ENCODE measurements at regions not wholly inside any gene's neighbourhood (a gene's known extent, or its start where the extent isn't known, plus 50 kb on each side); places are given as distances from the start of the nearest gene placed in this dataset.

DNA sequence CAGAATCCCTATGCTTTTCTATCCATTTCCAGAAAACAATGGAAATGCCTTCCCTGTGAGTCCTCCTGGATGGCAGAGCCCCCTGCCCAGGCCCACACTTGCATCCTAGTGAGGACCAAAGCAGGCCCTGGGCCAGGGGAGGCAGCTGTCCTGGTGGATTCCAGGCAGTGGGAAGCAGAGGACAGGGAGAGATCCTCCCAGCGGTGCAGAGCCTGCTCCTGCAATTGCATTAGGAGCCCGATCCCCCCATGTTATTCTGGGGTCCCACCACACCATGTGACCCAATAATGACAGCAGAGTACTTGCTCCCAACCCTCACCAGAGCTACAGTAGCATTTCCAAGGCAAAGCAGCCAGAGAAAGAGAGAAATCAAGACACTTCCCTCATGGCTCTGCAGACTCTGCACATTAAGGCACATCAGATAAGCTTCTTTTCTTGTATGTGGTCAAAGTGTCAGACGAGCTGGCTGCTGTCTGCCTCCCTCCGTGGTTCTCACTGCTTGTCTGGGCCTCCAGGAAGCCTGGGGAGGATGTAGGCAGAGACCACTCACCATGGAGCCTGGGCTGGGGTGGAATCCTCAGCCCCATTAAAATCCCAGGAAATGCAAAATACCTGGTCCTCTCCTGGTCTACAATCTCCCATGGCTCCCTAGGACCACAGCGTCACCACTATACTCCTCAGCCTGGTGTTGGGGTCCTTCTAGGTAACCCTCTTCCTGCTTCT, 54.9 kb upstream of the RUNX3 start:
- H4K20me1 ChIP-seq (ENCODE audit: control insufficient read depth, insufficient read depth, low read depth, low read length): no peaks in the 10 kb centered on the region
- TF ChIP-seq, protein P1, sequence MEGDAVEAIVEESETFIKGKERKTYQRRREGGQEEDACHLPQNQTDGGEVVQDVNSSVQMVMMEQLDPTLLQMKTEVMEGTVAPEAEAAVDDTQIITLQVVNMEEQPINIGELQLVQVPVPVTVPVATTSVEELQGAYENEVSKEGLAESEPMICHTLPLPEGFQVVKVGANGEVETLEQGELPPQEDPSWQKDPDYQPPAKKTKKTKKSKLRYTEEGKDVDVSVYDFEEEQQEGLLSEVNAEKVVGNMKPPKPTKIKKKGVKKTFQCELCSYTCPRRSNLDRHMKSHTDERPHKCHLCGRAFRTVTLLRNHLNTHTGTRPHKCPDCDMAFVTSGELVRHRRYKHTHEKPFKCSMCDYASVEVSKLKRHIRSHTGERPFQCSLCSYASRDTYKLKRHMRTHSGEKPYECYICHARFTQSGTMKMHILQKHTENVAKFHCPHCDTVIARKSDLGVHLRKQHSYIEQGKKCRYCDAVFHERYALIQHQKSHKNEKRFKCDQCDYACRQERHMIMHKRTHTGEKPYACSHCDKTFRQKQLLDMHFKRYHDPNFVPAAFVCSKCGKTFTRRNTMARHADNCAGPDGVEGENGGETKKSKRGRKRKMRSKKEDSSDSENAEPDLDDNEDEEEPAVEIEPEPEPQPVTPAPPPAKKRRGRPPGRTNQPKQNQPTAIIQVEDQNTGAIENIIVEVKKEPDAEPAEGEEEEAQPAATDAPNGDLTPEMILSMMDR (IDR thresholded peaks at IDR 0.05; ENCODE audit: low read depth, low read length, poor library complexity, severe bottlenecking): no peak
- no peak for TF ChIP-seq EZH2phosphoT487 (IDR thresholded peaks at IDR 0.05; ENCODE audit: borderline replicate concordance, low read length)
- H3F3A ChIP-seq (ENCODE audit: control insufficient read depth, insufficient read depth): no peaks in the 10 kb centered on the region
- H3K4me3 ChIP-seq (ENCODE audit: low read length): no peak overlapping the region
- H3K27me3 ChIP-seq (ENCODE audit: control insufficient read depth, low read length): peaks cover 5% of the 10 kb centered on the region; the same call in 1 of the 2 replicates
- H3K9me3 ChIP-seq (ENCODE audit: control insufficient read depth, insufficient read depth, low read length): no peaks in the 10 kb centered on the region
- no peaks in the 10 kb centered on the region for H3K36me3 ChIP-seq (ENCODE audit: control insufficient read depth, low read length)
- H3K4me1 ChIP-seq (ENCODE audit: control insufficient read depth, low read length): peaks cover 6% of the 10 kb centered on the region
- no peak overlapping the region for H3K27ac ChIP-seq (ENCODE audit: low read depth, low read length)
- H3K4me2 ChIP-seq (ENCODE audit: low read length): no peak overlapping the region
- no peaks in the 10 kb centered on the region for H3K9me2 ChIP-seq (replicated peaks; ENCODE audit: control insufficient read depth, low read length)
- H3K79me2 ChIP-seq (ENCODE audit: control insufficient read depth, low read length): no peaks in the 10 kb centered on the region

DNA sequence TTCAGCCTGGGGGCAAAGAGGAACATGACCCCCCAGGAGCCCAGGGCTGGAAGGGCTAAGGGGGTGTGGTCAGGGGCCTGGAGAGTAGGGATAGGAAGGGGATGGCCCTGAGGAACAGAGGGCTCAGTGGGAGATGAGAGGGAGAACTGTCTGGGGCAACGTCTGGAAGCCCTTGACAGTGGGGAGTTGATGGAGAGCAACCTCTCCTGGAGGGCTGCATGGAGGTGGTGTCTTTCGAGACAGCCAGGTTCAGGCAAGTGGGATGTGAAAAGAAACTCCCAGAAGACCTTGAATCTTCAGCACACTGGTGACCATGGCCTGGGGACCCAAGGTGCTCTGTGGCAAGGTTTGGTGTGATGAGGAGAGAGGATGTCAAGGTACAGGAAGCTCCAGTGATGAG, 54.2 kb upstream of the RUNX3 start:
- H3K36me3 ChIP-seq (ENCODE audit: control insufficient read depth, low read length): no peaks in the 10 kb centered on the region
- no peaks in the 10 kb centered on the region for H3K79me2 ChIP-seq (ENCODE audit: control insufficient read depth, low read length)
- no peak overlapping the region for H3K27ac ChIP-seq (ENCODE audit: low read depth, low read length)
- H3K4me1 ChIP-seq (ENCODE audit: control insufficient read depth, low read length): peaks cover 6% of the 10 kb centered on the region
- H3K9me2 ChIP-seq (replicated peaks; ENCODE audit: control insufficient read depth, low read length): no peaks in the 10 kb centered on the region
- 0 out of 2 replicates have a peak, but pooled peaks cover 2% of the 10 kb centered on the region for H3K27me3 ChIP-seq (ENCODE audit: control insufficient read depth, low read length)
- H3K9me3 ChIP-seq (ENCODE audit: control insufficient read depth, insufficient read depth, low read length): peaks cover 4% of the 10 kb centered on the region
- no peaks in the 10 kb centered on the region for H4K20me1 ChIP-seq (ENCODE audit: control insufficient read depth, insufficient read depth, low read depth, low read length)
- H3K4me3 ChIP-seq (ENCODE audit: low read length): no peak overlapping the region
- TF ChIP-seq, protein P1 (IDR thresholded peaks at IDR 0.05; ENCODE audit: low read depth, low read length, poor library complexity, severe bottlenecking): no peak
- TF ChIP-seq EZH2phosphoT487 (IDR thresholded peaks at IDR 0.05; ENCODE audit: borderline replicate concordance, low read length): no peak
- H3K4me2 ChIP-seq (ENCODE audit: low read length): no peak overlapping the region
- no peaks in the 10 kb centered on the region for H3F3A ChIP-seq (ENCODE audit: control insufficient read depth, insufficient read depth)

DNA sequence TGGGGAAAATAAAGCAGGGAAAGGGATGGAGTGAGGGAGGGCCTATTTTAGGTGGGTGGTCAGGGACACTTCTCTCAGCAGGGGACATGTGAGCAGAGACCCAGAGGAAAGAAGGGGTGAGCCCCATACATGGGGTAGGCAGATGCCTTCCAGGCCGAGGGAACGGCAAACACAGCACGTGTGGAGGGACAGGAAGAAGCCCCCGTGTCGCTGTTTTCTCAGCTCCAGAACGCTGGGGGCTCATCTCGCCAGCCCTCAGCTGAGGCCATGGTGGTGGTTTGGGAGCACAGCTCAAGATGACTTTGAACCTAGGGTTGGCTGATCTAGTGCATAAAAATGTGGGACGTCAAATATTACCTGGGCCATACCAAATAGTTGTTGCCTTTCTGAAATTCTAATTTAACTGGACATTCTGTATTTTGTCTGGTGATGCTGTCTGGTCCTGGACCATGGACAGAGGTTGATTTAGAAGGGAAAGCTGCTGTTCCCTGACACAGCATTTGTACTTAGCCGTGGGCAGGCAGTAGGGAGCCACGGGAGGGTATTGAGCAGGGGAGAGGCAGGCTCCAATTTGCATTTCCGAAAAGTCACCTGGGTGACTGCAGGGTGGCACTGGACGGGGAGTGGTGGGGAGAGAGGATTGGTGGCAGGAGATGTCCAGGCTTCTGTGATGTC, 53.1 kb upstream of the RUNX3 start:
- H3K4me1 ChIP-seq (ENCODE audit: control insufficient read depth, low read length): peaks cover 6% of the 10 kb centered on the region
- H3K4me3 ChIP-seq (ENCODE audit: low read length): no peak overlapping the region
- H3K9me2 ChIP-seq (replicated peaks; ENCODE audit: control insufficient read depth, low read length): no peaks in the 10 kb centered on the region
- no peaks in the 10 kb centered on the region for H3F3A ChIP-seq (ENCODE audit: control insufficient read depth, insufficient read depth)
- no peak overlapping the region for H3K4me2 ChIP-seq (ENCODE audit: low read length)
- H3K36me3 ChIP-seq (ENCODE audit: control insufficient read depth, low read length): no peaks in the 10 kb centered on the region
- H3K79me2 ChIP-seq (ENCODE audit: control insufficient read depth, low read length): no peaks in the 10 kb centered on the region
- TF ChIP-seq EZH2phosphoT487 (IDR thresholded peaks at IDR 0.05; ENCODE audit: borderline replicate concordance, low read length): no peak
- TF ChIP-seq, protein P1 (IDR thresholded peaks at IDR 0.05; ENCODE audit: low read depth, low read length, poor library complexity, severe bottlenecking): no peak
- H3K27ac ChIP-seq (ENCODE audit: low read depth, low read length): no peak overlapping the region
- no peaks in the 10 kb centered on the region for H4K20me1 ChIP-seq (ENCODE audit: control insufficient read depth, insufficient read depth, low read depth, low read length)
- peaks cover 2% of the 10 kb centered on the region; the same call in 1 of the 2 replicates for H3K27me3 ChIP-seq (ENCODE audit: control insufficient read depth, low read length)
- H3K9me3 ChIP-seq (ENCODE audit: control insufficient read depth, insufficient read depth, low read length): peaks cover 13% of the 10 kb centered on the region

All from DOHH2 (cell line).